ENCODE measurements at regions not wholly inside any gene's neighbourhood (a gene's known extent, or its start where the extent isn't known, plus 50 kb on each side); places are given as distances from the start of the nearest gene placed in this dataset.
"Not testable (repeated sequence)": the region's sequence is repeated elsewhere in the genome, so short reads cannot be mapped to it uniquely, and the experiment has no call there.

DNA sequence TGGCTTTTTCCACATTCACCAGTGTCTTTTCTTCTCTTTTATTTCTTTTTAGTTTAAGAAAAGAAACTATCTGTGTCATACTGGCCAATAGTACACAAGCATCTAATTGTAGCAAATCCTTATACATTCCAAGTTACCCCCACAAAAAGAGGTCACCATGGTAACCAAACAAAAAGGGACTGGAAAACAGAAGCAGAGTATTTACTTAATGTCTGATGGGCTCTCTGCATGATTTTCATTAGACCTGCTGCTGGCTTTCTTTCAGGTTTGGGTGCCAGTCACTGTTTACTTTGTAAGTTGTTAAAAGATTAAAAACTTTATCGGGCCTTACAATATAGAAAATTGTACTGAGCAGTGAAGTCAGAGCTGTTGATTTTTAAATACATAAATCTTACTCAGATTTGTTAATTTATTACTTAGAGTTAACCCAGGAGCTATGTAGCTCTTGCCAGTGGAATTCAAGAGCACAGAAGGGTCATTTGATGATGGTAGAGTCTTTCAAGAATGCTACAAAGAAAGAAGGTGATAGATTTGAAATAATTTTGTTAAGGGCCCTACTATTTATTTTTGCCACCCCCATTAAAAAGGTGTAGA is 123.9 kb downstream of the BRMS1L start:
- TF ChIP-seq EZH2 (IDR thresholded peaks at IDR 0.05; ENCODE audit: low read length, unreplicated experiment) (no peak), EZH2phosphoT487 (IDR thresholded peaks at IDR 0.05; ENCODE audit: borderline replicate concordance, low read length) (no peak)
- TF ChIP-seq, protein P1, sequence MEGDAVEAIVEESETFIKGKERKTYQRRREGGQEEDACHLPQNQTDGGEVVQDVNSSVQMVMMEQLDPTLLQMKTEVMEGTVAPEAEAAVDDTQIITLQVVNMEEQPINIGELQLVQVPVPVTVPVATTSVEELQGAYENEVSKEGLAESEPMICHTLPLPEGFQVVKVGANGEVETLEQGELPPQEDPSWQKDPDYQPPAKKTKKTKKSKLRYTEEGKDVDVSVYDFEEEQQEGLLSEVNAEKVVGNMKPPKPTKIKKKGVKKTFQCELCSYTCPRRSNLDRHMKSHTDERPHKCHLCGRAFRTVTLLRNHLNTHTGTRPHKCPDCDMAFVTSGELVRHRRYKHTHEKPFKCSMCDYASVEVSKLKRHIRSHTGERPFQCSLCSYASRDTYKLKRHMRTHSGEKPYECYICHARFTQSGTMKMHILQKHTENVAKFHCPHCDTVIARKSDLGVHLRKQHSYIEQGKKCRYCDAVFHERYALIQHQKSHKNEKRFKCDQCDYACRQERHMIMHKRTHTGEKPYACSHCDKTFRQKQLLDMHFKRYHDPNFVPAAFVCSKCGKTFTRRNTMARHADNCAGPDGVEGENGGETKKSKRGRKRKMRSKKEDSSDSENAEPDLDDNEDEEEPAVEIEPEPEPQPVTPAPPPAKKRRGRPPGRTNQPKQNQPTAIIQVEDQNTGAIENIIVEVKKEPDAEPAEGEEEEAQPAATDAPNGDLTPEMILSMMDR (conservative IDR thresholded peaks at IDR 0.05; ENCODE audit: low read depth, low read length), result no peak
- Histone ChIP-seq H3F3A (ENCODE audit: low read length, unreplicated experiment) (no peaks in the 10 kb centered on the region), H3K9me3 (ENCODE audit: low read length) (no peaks in the 10 kb centered on the region), H3K27me3 (ENCODE audit: low read length) (peaks cover 9% of the 10 kb centered on the region), H3K36me3 (ENCODE audit: low read depth, low read length) (no peaks in the 10 kb centered on the region), H3K4me2 (ENCODE audit: low read length) (no peak overlapping the region), H2AFZ (ENCODE audit: low read length) (no peak overlapping the region), H3K4me3 (ENCODE audit: low read length) (no peak overlapping the region), H3K9me2 (replicated peaks; ENCODE audit: low read length) (no peaks in the 10 kb centered on the region), H3K27ac (ENCODE audit: low read length) (no peak overlapping the region), H4K20me1 (ENCODE audit: low read length) (no peaks in the 10 kb centered on the region), H3K4me1 (ENCODE audit: insufficient read depth, low read length) (peaks cover 17% of the 10 kb centered on the region), H3K9ac (ENCODE audit: low read length) (no peak overlapping the region), H3K79me2 (ENCODE audit: low read length) (no peaks in the 10 kb centered on the region)
- intact Hi-C loops (cut with micrococcal nuclease), result loop anchor here (5.0 kb wide), 1 partner anchor 123 kb away; the partner anchor contains the start of gene BRMS1L
- ChIA-PET CTCF (no interaction called here), POLR2A (ENCODE audit: unreplicated experiment) (interaction anchor here (0.7 kb wide), 1 partner anchor 71 kb away, joined by 4 read pairs; no protein-coding TSS in a partner anchor)
- peak; percentile 61 for DNase-seq
- BruUV-seq (replicated peaks), result no TSS peak
- peak; percentile 53 for ATAC-seq

DNA sequence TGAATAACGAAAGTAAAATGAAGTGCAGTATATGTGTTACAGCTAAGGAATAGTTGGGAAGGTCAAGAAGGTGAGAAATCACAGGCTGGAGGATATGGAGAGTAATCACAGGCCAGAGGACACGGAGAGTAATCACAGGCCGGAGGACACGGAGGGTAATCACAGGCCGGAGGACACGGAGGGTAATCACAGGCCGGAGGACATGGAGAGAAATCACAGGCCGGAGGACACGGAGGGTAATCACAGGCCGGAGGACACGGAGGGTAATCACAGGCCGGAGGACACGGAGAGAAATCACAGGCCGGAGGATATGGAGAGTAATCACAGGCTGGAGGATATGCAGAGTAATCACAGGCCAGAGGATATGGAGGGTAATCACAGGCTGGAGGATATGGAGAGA is 121.8 kb downstream of the BRMS1L start:
- POLR2A ChIA-PET (ENCODE audit: unreplicated experiment); H3K27ac ChIP-seq (ENCODE audit: low read length); H3K9ac ChIP-seq (ENCODE audit: low read length); ATAC-seq; DNase-seq; intact Hi-C loops (cut with micrococcal nuclease); H3K4me1 ChIP-seq (ENCODE audit: insufficient read depth, low read length); H3F3A ChIP-seq (ENCODE audit: low read length, unreplicated experiment); H3K9me3 ChIP-seq (ENCODE audit: low read length); H3K4me3 ChIP-seq (ENCODE audit: low read length); H3K9me2 ChIP-seq (replicated peaks; ENCODE audit: low read length); H3K4me2 ChIP-seq (ENCODE audit: low read length); H2AFZ ChIP-seq (ENCODE audit: low read length); H3K79me2 ChIP-seq (ENCODE audit: low read length); CTCF ChIA-PET; BruUV-seq (replicated peaks); H4K20me1 ChIP-seq (ENCODE audit: low read length); H3K36me3 ChIP-seq (ENCODE audit: low read depth, low read length): not testable (repeated sequence)
- H3K27me3 ChIP-seq (ENCODE audit: low read length), result peaks cover 17% of the 10 kb centered on the region

DNA sequence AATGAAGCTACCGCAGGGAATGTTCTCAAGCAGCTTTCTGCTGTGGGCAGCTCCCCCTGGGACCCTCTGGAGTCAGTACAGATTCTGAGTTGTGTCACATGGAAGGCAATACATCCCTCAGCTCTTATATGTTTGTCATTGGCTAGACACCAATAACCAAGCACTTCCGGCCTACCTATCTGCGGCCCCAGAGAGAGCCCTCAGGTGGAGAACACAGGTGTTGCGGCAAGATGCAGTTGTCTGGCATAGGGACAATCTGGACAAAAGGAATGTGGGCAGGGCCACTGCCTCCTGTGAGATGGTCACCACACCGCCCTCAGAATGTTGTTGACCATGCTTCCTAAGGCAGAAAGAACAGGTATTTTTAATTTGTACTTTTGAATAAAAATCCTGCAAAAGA is 118.7 kb downstream of the BRMS1L start:
- no peak overlapping the region for H2AFZ ChIP-seq (ENCODE audit: low read length)
- peak; percentile 64 for DNase-seq
- ATAC-seq, result peak; percentile 63

More for the DNA sequence above, 118.7 kb downstream of the BRMS1L start:
- no peak overlapping the region for H3K4me2 ChIP-seq (ENCODE audit: low read length)
- H3K27me3 ChIP-seq (ENCODE audit: low read length), result peaks cover 40% of the 10 kb centered on the region
- ChIA-PET CTCF (interaction anchor here (0.8 kb wide), 1 partner anchor 66 kb away, joined by 5 read pairs; no protein-coding TSS in a partner anchor), POLR2A (ENCODE audit: unreplicated experiment) (no interaction called here)
- H3K27ac ChIP-seq (ENCODE audit: low read length), result no peak overlapping the region
- H3K9ac ChIP-seq (ENCODE audit: low read length), result no peak overlapping the region
- TF ChIP-seq EZH2phosphoT487 (IDR thresholded peaks at IDR 0.05; ENCODE audit: borderline replicate concordance, low read length), result no peak
- TF ChIP-seq, protein P1 (conservative IDR thresholded peaks at IDR 0.05; ENCODE audit: low read depth, low read length), result peak; percentile 65
- no peak for TF ChIP-seq EZH2 (IDR thresholded peaks at IDR 0.05; ENCODE audit: low read length, unreplicated experiment)
- BruUV-seq (replicated peaks), result no TSS peak
- no peaks in the 10 kb centered on the region for H3F3A ChIP-seq (ENCODE audit: low read length, unreplicated experiment)
- H3K4me1 ChIP-seq (ENCODE audit: insufficient read depth, low read length), result 0 out of 2 replicates have a peak, but pooled peaks cover 3% of the 10 kb centered on the region
- no peaks in the 10 kb centered on the region for H4K20me1 ChIP-seq (ENCODE audit: low read length)
- no peaks in the 10 kb centered on the region for H3K9me2 ChIP-seq (replicated peaks; ENCODE audit: low read length)
- no peaks in the 10 kb centered on the region for H3K36me3 ChIP-seq (ENCODE audit: low read depth, low read length)
- H3K4me3 ChIP-seq (ENCODE audit: low read length), result no peak overlapping the region
- no peaks in the 10 kb centered on the region for H3K9me3 ChIP-seq (ENCODE audit: low read length)
- intact Hi-C loops (cut with micrococcal nuclease), result no loop called here
- H3K79me2 ChIP-seq (ENCODE audit: low read length), result no peaks in the 10 kb centered on the region
